ENCODE measurements at regions not wholly inside any gene's neighbourhood (a gene's known extent, or its start where the extent isn't known, plus 50 kb on each side); places are given as distances from the start of the nearest gene placed in this dataset.

GRCh38 chr2:36031471-36031870 is 324.1 kb upstream of the CRIM1 start:
- Mint-ChIP-seq H3K4me3 (ENCODE audit: low read depth, unreplicated experiment) (no peak overlapping the region), H3K27ac (ENCODE audit: unreplicated experiment) (no peak overlapping the region), H3K36me3 (ENCODE audit: insufficient read depth, unreplicated experiment) (no peaks in the 10 kb centered on the region), H3K27me3 (ENCODE audit: unreplicated experiment) (no peaks in the 10 kb centered on the region), H3K9me3 (ENCODE audit: low read depth, unreplicated experiment) (peaks cover 5% of the 10 kb centered on the region), H3K4me1 (ENCODE audit: low read depth, unreplicated experiment) (peaks cover 8% of the 10 kb centered on the region)
- BruUV-seq (replicated peaks): no TSS peak
- intact Hi-C loops (cut with micrococcal nuclease; ENCODE audit: unreplicated experiment): no loop called here
- no peak for DNase-seq
- TF ChIP-seq CTCF (IDR thresholded peaks at IDR 0.05; ENCODE audit: unreplicated experiment): no peak
- CTCF ChIA-PET: no interaction called here

GRCh38 chr2:36027616-36028015 is 328.0 kb upstream of the CRIM1 start:
- no peak overlapping the region for H3K4me3 Mint-ChIP-seq (ENCODE audit: low read depth, unreplicated experiment)
- no peak for TF ChIP-seq CTCF (IDR thresholded peaks at IDR 0.05; ENCODE audit: unreplicated experiment)
- no TSS peak for BruUV-seq (replicated peaks)
- H3K4me1 Mint-ChIP-seq (ENCODE audit: low read depth, unreplicated experiment): peaks cover 8% of the 10 kb centered on the region
- intact Hi-C loops (cut with micrococcal nuclease; ENCODE audit: unreplicated experiment): no loop called here
- CTCF ChIA-PET: no interaction called here
- no peak for DNase-seq
- no peaks in the 10 kb centered on the region for H3K27me3 Mint-ChIP-seq (ENCODE audit: unreplicated experiment)
- H3K9me3 Mint-ChIP-seq (ENCODE audit: low read depth, unreplicated experiment): no peaks in the 10 kb centered on the region
- no peaks in the 10 kb centered on the region for H3K36me3 Mint-ChIP-seq (ENCODE audit: insufficient read depth, unreplicated experiment)
- H3K27ac Mint-ChIP-seq (ENCODE audit: unreplicated experiment): no peak overlapping the region

GRCh38 chr2:36013064-36013463 is 342.5 kb upstream of the CRIM1 start:
- CTCF ChIA-PET: no interaction called here
- no peaks in the 10 kb centered on the region for H3K36me3 Mint-ChIP-seq (ENCODE audit: insufficient read depth, unreplicated experiment)

GRCh38 chr2:36006444-36006843 is 349.1 kb upstream of the CRIM1 start:
- no TSS peak for BruUV-seq (replicated peaks)
- no peaks in the 10 kb centered on the region for H3K27me3 Mint-ChIP-seq (ENCODE audit: unreplicated experiment)
- no peak overlapping the region for H3K27ac Mint-ChIP-seq (ENCODE audit: unreplicated experiment)

More at GRCh38 chr2:36013064-36013463, 342.5 kb upstream of the CRIM1 start:
- Mint-ChIP-seq H3K27me3 (ENCODE audit: unreplicated experiment) (no peaks in the 10 kb centered on the region), H3K9me3 (ENCODE audit: low read depth, unreplicated experiment) (peaks cover 6% of the 10 kb centered on the region), H3K4me1 (ENCODE audit: low read depth, unreplicated experiment) (no peaks in the 10 kb centered on the region), H3K4me3 (ENCODE audit: low read depth, unreplicated experiment) (no peak overlapping the region), H3K27ac (ENCODE audit: unreplicated experiment) (no peak overlapping the region)
- TF ChIP-seq CTCF (IDR thresholded peaks at IDR 0.05; ENCODE audit: unreplicated experiment): no peak
- BruUV-seq (replicated peaks): no TSS peak
- no peak for DNase-seq
- intact Hi-C loops (cut with micrococcal nuclease; ENCODE audit: unreplicated experiment): no loop called here

More at GRCh38 chr2:36006444-36006843, 349.1 kb upstream of the CRIM1 start:
- no peaks in the 10 kb centered on the region for H3K4me1 Mint-ChIP-seq (ENCODE audit: low read depth, unreplicated experiment)
- H3K4me3 Mint-ChIP-seq (ENCODE audit: low read depth, unreplicated experiment): no peak overlapping the region
- H3K9me3 Mint-ChIP-seq (ENCODE audit: low read depth, unreplicated experiment): no peaks in the 10 kb centered on the region
- CTCF ChIA-PET: no interaction called here
- intact Hi-C loops (cut with micrococcal nuclease; ENCODE audit: unreplicated experiment): no loop called here
- no peak for DNase-seq
- TF ChIP-seq CTCF (IDR thresholded peaks at IDR 0.05; ENCODE audit: unreplicated experiment): no peak
- no peaks in the 10 kb centered on the region for H3K36me3 Mint-ChIP-seq (ENCODE audit: insufficient read depth, unreplicated experiment)
